Suprapubic skin (tissue), 3 donors: ENCODE measurements at regions not wholly inside any gene's neighbourhood (a gene's known extent, or its start where the extent isn't known, plus 50 kb on each side); places are given as distances from the start of the nearest gene placed in this dataset.

Experiments used
- CTCF ChIP-seq, 2 donors: fragments of 200-600 bp in 1 of 2; fragments of 450-650 bp in 1 of 2; sonication (generic) in 1 of 2; IDR thresholded peaks; one replicate each; pipeline ENCODE4 v1.5.1; 2016 to 2019; ENCODE audit warnings: antibody characterized with exemption in 2 of 2, mild to moderate bottlenecking in 1 of 2, moderate library complexity in 1 of 2
- POLR2A ChIP-seq, 2 donors: fragments of 450-650 bp; IDR thresholded peaks; one replicate each; pipeline ENCODE4 v1.6.1; 2017; ENCODE audit warnings: antibody characterized with exemption in 2 of 2, mild to moderate bottlenecking in 2 of 2, moderate library complexity in 2 of 2

GRCh38 chr14:65798216-65798615, 385.7 kb downstream of the FUT8 start:
- TF ChIP-seq POLR2A (IDR thresholded peaks at IDR 0.05): no peak
- no peak for TF ChIP-seq CTCF (IDR thresholded peaks at IDR 0.05)
